ENCODE measurements at regions not wholly inside any gene's neighbourhood (a gene's known extent, or its start where the extent isn't known, plus 50 kb on each side); places are given as distances from the start of the nearest gene placed in this dataset.

- no peak overlapping the region for H3K56ac ChIP-seq (ENCODE audit: insufficient read length, low read depth, low read length)
- no peak overlapping the region for H2AFZ ChIP-seq (ENCODE audit: low read length)
- H2BK15ac ChIP-seq (ENCODE audit: low read depth, low read length), result no peak overlapping the region
- H3K14ac ChIP-seq (ENCODE audit: insufficient read depth, low read length), result no peak overlapping the region
- H4K20me1 ChIP-seq (ENCODE audit: control insufficient read depth, insufficient read depth, insufficient read length), result no peaks in the 10 kb centered on the region
- no peak overlapping the region for H3T11ph ChIP-seq (ENCODE audit: low read length)
- H4K8ac ChIP-seq (replicated peaks; ENCODE audit: insufficient read length, low read depth, low read length), result no peak overlapping the region
- H3K4me1 ChIP-seq (ENCODE audit: insufficient read depth, low read length), result no peaks in the 10 kb centered on the region
- H3K9me3 Mint-ChIP-seq, result no peaks in the 10 kb centered on the region
- H3K4me2 ChIP-seq (ENCODE audit: insufficient read depth, insufficient read length, low read length), result no peak overlapping the region
- H3K9me3 ChIP-seq (ENCODE audit: control insufficient read depth, low read depth, low read length), result no peaks in the 10 kb centered on the region
- no CpG with 5 or more reads among the region's 7 CpGs for WGBS (ENCODE audit: extremely low coverage, insufficient read length, low lambda C conversion rate)
- H2AK5ac ChIP-seq (ENCODE audit: insufficient read length, low read length), result no peak overlapping the region
- H3K9ac ChIP-seq (ENCODE audit: extremely low read depth, insufficient read length, low read length), result no peak overlapping the region
- H3K27ac ChIP-seq (ENCODE audit: insufficient read length, low read depth, low read length), result no peak overlapping the region
- H2BK120ac ChIP-seq (ENCODE audit: low read depth, low read length, poor library complexity, severe bottlenecking), result no peak overlapping the region
- no peaks in the 10 kb centered on the region for H3K79me2 ChIP-seq (ENCODE audit: insufficient read depth, low read length)
- H3K18ac ChIP-seq (ENCODE audit: insufficient read length, low read depth, low read length), result no peak overlapping the region
- no peak overlapping the region for H4K5ac ChIP-seq (ENCODE audit: insufficient read length, low read depth, low read length)
- DNase-seq, result no peak
- no peaks in the 10 kb centered on the region for H3K27me3 Mint-ChIP-seq (ENCODE audit: low read depth)
- no peak for TF ChIP-seq CTCF (conservative IDR thresholded peaks at IDR 0.05)
- no peak overlapping the region for H4K91ac ChIP-seq (ENCODE audit: insufficient read length, low read depth, low read length)
- no peaks in the 10 kb centered on the region for H3K27me3 ChIP-seq (ENCODE audit: insufficient read depth, low read length)
- H3K23me2 ChIP-seq (ENCODE audit: insufficient read length, low read depth, low read length, poor library complexity, severe bottlenecking), result no peaks in the 10 kb centered on the region
- peaks cover 5 to 17% of the 10 kb centered on the region in 2 experiments for H3K4me1 Mint-ChIP-seq
- H3K4me3 Mint-ChIP-seq, result no peak overlapping the region
- no peak overlapping the region for H3K23ac ChIP-seq (ENCODE audit: insufficient read length, low read depth, low read length)
- no peak overlapping the region for H2BK20ac ChIP-seq (ENCODE audit: low read depth, low read length, poor library complexity, severe bottlenecking)
- H3K36me3 Mint-ChIP-seq (ENCODE audit: insufficient read depth in 1 of 3, low read depth in 3 of 3), result no peaks in the 10 kb centered on the region
- no peak overlapping the region for H3K27ac Mint-ChIP-seq
- no peak overlapping the region for H2BK12ac ChIP-seq (ENCODE audit: insufficient read length, low read depth, low read length)
- no peak overlapping the region for H3K4ac ChIP-seq (ENCODE audit: low read depth, low read length)
- no peaks in the 10 kb centered on the region for H3K79me1 ChIP-seq (ENCODE audit: insufficient read depth, low read depth, low read length, poor library complexity, severe bottlenecking)
- H2BK5ac ChIP-seq (ENCODE audit: insufficient read length, low read length), result no peak overlapping the region
These were observed 220.0 kb upstream of the UBE2E2 start for GRCh38 chr3:22982981-22983587.
